ENCODE measurements at regions not wholly inside any gene's neighbourhood (a gene's known extent, or its start where the extent isn't known, plus 50 kb on each side); places are given as distances from the start of the nearest gene placed in this dataset.

DNA sequence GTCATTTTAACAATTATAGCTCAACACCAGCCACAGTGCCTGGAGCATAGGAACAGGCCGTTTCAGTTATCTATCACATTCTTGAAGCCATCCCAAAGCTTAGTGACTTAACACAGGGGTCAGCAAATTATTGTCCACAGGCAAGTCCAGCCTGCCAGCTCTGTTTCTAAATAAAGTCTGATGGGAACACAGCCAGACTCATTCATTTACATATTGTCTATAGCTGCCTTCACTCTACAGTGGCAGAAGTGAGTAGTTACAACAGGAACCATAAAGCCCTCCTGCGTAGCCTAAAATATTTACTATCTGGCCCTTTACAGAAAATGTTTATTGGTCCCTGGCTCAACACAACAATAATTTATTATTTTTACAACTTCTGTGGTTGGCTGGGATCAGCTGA, 407.5 kb upstream of the AUTS2 start:
- H3K4me2 ChIP-seq (ENCODE audit: low read length), result no peak overlapping the region
- no peak overlapping the region for H3K4me3 ChIP-seq (ENCODE audit: low read length)
- no peak overlapping the region for H3K9ac ChIP-seq (ENCODE audit: low read depth, low read length)
- peaks cover 5% of the 10 kb centered on the region for H3K9me3 ChIP-seq (replicated peaks; ENCODE audit: low read length)
- no peaks in the 10 kb centered on the region for H3K36me3 ChIP-seq (ENCODE audit: insufficient read depth, low read length)
- H3K27me3 ChIP-seq (ENCODE audit: control insufficient read depth, insufficient read depth, low read length), result no peaks in the 10 kb centered on the region
- H3K4me1 ChIP-seq (ENCODE audit: control insufficient read depth, insufficient read depth, low read length), result no peaks in the 10 kb centered on the region

DNA sequence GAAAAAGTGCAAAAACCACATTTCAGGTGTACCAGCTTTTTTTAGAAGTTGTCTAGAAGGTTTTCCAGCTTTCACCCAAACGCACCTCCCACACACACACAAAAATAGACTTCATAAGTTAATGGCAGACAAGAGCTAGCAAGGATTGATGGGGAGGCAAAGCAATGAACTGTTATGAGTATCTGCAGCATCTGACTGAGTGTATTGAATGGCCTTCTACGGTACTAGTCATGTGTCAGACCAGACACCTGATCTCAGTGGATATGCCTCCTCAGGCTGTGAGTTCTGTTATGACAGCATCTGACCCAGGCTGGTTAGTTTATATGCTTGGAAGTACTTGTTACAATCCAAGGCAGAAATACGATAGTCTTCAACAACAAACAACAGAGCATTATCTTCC, 406.1 kb upstream of the AUTS2 start:
- Histone ChIP-seq H3K9ac (ENCODE audit: low read depth, low read length) (no peak overlapping the region), H3K4me3 (ENCODE audit: low read length) (no peak overlapping the region), H3K27me3 (ENCODE audit: control insufficient read depth, insufficient read depth, low read length) (no peaks in the 10 kb centered on the region), H3K4me2 (ENCODE audit: low read length) (no peak overlapping the region), H3K4me1 (ENCODE audit: control insufficient read depth, insufficient read depth, low read length) (no peaks in the 10 kb centered on the region), H3K36me3 (ENCODE audit: insufficient read depth, low read length) (no peaks in the 10 kb centered on the region), H3K9me3 (replicated peaks; ENCODE audit: low read length) (peaks cover 3% of the 10 kb centered on the region)

DNA sequence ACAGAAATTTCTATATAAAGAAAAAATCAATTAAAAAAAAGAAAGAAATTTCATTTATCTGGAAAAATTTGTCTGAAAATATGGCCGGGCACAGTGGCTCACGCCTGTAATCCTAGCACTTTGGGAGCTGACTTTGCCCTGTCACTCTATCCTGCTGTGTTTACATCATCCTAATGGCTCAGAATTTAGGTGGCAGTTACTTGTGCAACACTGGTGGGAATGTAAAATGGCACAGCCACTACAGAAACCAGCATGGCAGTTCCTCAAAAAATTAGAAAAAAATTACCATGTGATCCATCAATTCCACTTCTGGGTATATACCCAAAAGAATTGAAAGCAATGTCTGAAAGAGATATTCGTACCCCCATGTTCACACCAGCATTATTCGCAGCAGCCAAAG, 405.2 kb upstream of the AUTS2 start:
- Histone ChIP-seq H3K36me3 (ENCODE audit: insufficient read depth, low read length) (no peaks in the 10 kb centered on the region), H3K4me2 (ENCODE audit: low read length) (no peak overlapping the region), H3K9me3 (replicated peaks; ENCODE audit: low read length) (peaks cover 3% of the 10 kb centered on the region), H3K4me1 (ENCODE audit: control insufficient read depth, insufficient read depth, low read length) (no peaks in the 10 kb centered on the region), H3K9ac (ENCODE audit: low read depth, low read length) (no peak overlapping the region), H3K4me3 (ENCODE audit: low read length) (no peak overlapping the region), H3K27me3 (ENCODE audit: control insufficient read depth, insufficient read depth, low read length) (no peaks in the 10 kb centered on the region)

DNA sequence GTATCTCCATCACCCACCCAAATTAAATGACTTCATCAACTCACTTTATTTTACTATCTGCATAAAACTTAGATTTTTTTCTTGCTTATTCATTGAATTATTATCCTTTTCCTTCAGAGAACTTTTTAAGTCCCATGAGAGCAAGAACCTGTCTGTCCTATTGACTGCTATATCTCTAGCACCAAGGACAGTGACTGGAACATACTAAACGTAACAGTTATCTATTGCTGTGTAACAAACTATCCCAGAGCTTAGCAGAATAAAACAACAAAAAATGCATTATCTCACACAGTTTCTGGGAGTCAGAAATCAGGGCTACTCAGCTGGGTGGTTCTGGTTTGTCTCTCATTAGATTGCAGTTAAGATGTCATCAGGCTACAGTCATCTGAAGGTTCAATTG, 401.7 kb upstream of the AUTS2 start:
- H3K4me3 ChIP-seq (ENCODE audit: low read length), result no peak overlapping the region

DNA sequence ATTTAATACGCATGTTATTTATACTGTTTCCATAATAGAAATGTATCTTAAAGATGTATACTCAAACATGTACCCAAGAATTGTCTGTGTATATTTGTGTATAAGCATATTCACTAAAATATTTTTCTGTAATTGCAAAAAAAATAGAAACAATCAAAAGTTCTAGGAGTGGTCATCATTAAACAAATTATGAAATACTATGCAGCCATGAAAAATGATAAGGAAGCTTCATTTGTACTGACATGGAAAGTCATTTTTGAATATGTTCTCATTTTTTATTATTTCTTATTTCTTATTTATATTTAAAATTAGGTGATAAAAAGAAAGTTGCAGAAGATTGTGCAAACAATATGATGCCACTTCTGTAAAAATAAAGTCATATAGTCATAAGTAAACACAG, 400.0 kb upstream of the AUTS2 start:
- Histone ChIP-seq H3K9me3 (replicated peaks; ENCODE audit: low read length) (peaks cover 11% of the 10 kb centered on the region), H3K4me2 (ENCODE audit: low read length) (no peak overlapping the region), H3K4me1 (ENCODE audit: control insufficient read depth, insufficient read depth, low read length) (no peaks in the 10 kb centered on the region), H3K9ac (ENCODE audit: low read depth, low read length) (no peak overlapping the region), H3K36me3 (ENCODE audit: insufficient read depth, low read length) (no peaks in the 10 kb centered on the region), H3K4me3 (ENCODE audit: low read length) (no peak overlapping the region), H3K27me3 (ENCODE audit: control insufficient read depth, insufficient read depth, low read length) (no peaks in the 10 kb centered on the region)

More for the DNA sequence above, 401.7 kb upstream of the AUTS2 start:
- H3K4me2 ChIP-seq (ENCODE audit: low read length), result no peak overlapping the region
- H3K9ac ChIP-seq (ENCODE audit: low read depth, low read length), result no peak overlapping the region
- H3K27me3 ChIP-seq (ENCODE audit: control insufficient read depth, insufficient read depth, low read length), result no peaks in the 10 kb centered on the region
- H3K4me1 ChIP-seq (ENCODE audit: control insufficient read depth, insufficient read depth, low read length), result no peaks in the 10 kb centered on the region
- H3K36me3 ChIP-seq (ENCODE audit: insufficient read depth, low read length), result no peaks in the 10 kb centered on the region
- peaks cover 11% of the 10 kb centered on the region for H3K9me3 ChIP-seq (replicated peaks; ENCODE audit: low read length)

DNA sequence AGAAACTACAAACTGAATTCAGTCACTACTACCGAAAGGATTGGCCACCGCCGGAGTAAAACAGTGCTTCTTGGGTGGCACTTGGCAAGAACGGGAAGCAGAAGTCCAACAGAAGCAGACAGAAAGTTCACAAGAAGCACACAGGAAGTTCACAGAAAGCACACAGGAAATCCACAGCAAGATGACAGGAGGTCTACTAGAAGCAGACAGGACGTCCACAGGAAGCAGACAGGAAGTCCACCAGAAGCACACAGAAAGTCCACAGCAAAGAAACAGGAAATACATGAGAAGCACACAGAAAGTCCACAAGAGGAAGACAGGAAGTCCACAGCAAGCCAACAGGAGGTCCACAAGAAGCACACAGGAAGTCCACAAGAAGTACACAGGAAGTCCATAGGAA, 399.2 kb upstream of the AUTS2 start:
- Histone ChIP-seq H3K4me2 (ENCODE audit: low read length) (no peak overlapping the region), H3K36me3 (ENCODE audit: insufficient read depth, low read length) (no peaks in the 10 kb centered on the region), H3K4me3 (ENCODE audit: low read length) (no peak overlapping the region), H3K4me1 (ENCODE audit: control insufficient read depth, insufficient read depth, low read length) (no peaks in the 10 kb centered on the region), H3K27me3 (ENCODE audit: control insufficient read depth, insufficient read depth, low read length) (no peaks in the 10 kb centered on the region), H3K9ac (ENCODE audit: low read depth, low read length) (no peak overlapping the region), H3K9me3 (replicated peaks; ENCODE audit: low read length) (peaks cover 11% of the 10 kb centered on the region)

DNA sequence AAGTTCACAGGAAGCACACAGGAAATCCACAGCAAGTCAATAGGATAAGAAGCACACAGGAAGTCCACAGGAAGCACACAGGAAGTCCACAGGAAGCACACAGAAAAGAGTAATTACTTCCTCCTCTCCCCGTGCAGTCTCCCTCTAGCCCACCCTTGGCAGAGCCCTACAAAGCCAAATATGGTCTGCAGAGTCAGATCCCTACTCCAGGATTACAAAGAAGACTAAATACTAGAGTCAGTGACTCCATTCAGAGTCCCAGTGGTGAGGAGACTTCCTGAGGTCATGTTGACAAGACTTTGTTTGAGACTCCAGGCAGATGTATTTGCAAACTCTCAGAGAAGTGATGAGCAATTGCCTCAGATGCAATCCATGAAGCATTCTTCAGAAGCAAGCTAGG, 398.6 kb upstream of the AUTS2 start:
- H3K36me3 ChIP-seq (ENCODE audit: insufficient read depth, low read length), result no peaks in the 10 kb centered on the region
- no peaks in the 10 kb centered on the region for H3K27me3 ChIP-seq (ENCODE audit: control insufficient read depth, insufficient read depth, low read length)
- H3K9me3 ChIP-seq (replicated peaks; ENCODE audit: low read length), result peaks cover 11% of the 10 kb centered on the region
- H3K9ac ChIP-seq (ENCODE audit: low read depth, low read length), result no peak overlapping the region
- H3K4me1 ChIP-seq (ENCODE audit: control insufficient read depth, insufficient read depth, low read length), result no peaks in the 10 kb centered on the region
- no peak overlapping the region for H3K4me3 ChIP-seq (ENCODE audit: low read length)
- no peak overlapping the region for H3K4me2 ChIP-seq (ENCODE audit: low read length)

DNA sequence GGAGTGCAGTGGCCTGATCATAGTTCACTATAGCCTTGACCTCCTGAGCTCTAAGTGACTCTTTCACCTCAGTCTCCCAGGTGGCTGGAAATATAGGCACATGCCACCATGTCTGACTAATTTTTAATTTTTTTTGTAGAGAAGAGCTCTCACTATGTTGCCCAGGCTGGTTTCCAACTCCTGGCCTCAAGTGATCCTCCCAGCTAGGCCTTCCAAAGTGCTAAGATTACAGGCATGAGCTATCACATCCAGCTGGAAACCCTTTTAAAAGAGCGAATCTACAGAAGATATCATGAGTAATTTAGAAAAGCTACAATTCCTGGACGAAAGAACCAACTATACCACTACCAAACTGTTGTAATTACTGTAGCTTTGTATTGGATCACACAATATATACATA, 394.4 kb upstream of the AUTS2 start:
- Histone ChIP-seq H3K4me1 (ENCODE audit: control insufficient read depth, insufficient read depth, low read length) (no peaks in the 10 kb centered on the region), H3K9me3 (replicated peaks; ENCODE audit: low read length) (peaks cover 11% of the 10 kb centered on the region), H3K9ac (ENCODE audit: low read depth, low read length) (no peak overlapping the region), H3K4me2 (ENCODE audit: low read length) (no peak overlapping the region), H3K36me3 (ENCODE audit: insufficient read depth, low read length) (no peaks in the 10 kb centered on the region), H3K27me3 (ENCODE audit: control insufficient read depth, insufficient read depth, low read length) (no peaks in the 10 kb centered on the region), H3K4me3 (ENCODE audit: low read length) (no peak overlapping the region)

DNA sequence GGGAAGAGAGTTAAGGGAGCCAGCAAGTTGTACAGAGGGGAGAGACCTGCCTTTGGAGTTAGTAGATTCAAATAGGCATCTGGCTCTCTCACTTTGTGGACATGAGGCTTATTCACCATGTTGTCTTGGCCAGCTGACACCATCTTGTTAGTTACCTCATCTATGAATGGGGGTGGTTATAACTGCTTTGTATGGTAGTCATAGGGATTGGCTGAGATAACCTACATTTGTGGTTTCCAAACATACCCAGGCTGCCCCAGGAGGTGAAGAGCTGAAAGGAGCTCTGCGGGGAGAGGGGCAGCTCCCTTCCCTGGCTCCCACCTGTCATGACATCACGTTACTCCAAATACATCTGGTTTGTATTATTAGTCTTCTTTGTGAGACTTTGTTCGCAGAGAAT, 393.3 kb upstream of the AUTS2 start:
- H3K27me3 ChIP-seq (ENCODE audit: control insufficient read depth, insufficient read depth, low read length), result no peaks in the 10 kb centered on the region

DNA sequence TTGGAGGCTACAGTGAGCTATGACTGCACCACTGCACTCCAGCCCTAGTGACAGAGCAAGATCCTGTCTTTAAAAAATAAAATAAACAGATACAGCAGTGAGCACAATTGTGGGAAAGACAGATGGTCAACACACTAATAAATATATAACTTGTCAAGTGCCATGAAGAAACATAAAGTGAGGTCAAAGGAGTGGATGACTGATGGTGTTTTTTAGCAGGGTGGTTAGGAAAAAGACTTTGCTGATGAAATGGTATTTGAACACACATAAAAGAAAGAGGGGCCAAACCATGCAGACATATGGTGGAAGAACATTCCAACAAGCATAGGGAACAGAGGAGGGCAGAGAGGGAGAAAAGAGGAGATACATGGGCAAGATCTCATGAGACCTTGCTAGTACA, 392.7 kb upstream of the AUTS2 start:
- H3K9me3 ChIP-seq (replicated peaks; ENCODE audit: low read length), result peaks cover 3% of the 10 kb centered on the region
- no peaks in the 10 kb centered on the region for H3K4me1 ChIP-seq (ENCODE audit: control insufficient read depth, insufficient read depth, low read length)

More for the DNA sequence above, 393.3 kb upstream of the AUTS2 start:
- H3K4me2 ChIP-seq (ENCODE audit: low read length), result no peak overlapping the region
- no peak overlapping the region for H3K9ac ChIP-seq (ENCODE audit: low read depth, low read length)
- no peaks in the 10 kb centered on the region for H3K36me3 ChIP-seq (ENCODE audit: insufficient read depth, low read length)
- H3K4me1 ChIP-seq (ENCODE audit: control insufficient read depth, insufficient read depth, low read length), result no peaks in the 10 kb centered on the region
- no peak overlapping the region for H3K4me3 ChIP-seq (ENCODE audit: low read length)
- peaks cover 3% of the 10 kb centered on the region for H3K9me3 ChIP-seq (replicated peaks; ENCODE audit: low read length)

DNA sequence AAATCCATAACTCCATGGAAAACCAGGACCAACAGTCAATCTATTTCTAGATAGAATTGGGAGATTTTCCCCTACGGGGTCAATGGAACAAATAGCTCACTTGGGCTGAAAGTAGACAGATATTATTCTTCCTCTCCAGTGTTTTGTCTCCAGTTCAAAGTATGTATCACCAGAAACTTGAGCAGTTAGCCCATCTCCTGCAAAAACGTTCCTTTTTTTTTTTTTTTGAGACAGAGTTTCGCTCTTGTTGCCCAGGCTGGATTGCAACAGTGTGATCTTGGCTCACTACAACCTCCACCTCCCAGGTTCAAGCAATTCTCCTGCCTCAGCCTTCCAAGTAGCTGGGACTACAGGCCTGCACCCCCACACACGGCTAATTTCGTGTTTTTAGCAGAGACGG, 390.0 kb upstream of the AUTS2 start:
- Histone ChIP-seq H3K27me3 (ENCODE audit: control insufficient read depth, insufficient read depth, low read length) (no peaks in the 10 kb centered on the region), H3K4me2 (ENCODE audit: low read length) (no peak overlapping the region), H3K4me1 (ENCODE audit: control insufficient read depth, insufficient read depth, low read length) (no peaks in the 10 kb centered on the region), H3K36me3 (ENCODE audit: insufficient read depth, low read length) (no peaks in the 10 kb centered on the region), H3K9ac (ENCODE audit: low read depth, low read length) (no peak overlapping the region), H3K4me3 (ENCODE audit: low read length) (no peak overlapping the region), H3K9me3 (replicated peaks; ENCODE audit: low read length) (peaks cover 3% of the 10 kb centered on the region)

More for the DNA sequence above, 392.7 kb upstream of the AUTS2 start:
- H3K36me3 ChIP-seq (ENCODE audit: insufficient read depth, low read length), result no peaks in the 10 kb centered on the region
- H3K27me3 ChIP-seq (ENCODE audit: control insufficient read depth, insufficient read depth, low read length), result no peaks in the 10 kb centered on the region
- no peak overlapping the region for H3K4me3 ChIP-seq (ENCODE audit: low read length)
- no peak overlapping the region for H3K9ac ChIP-seq (ENCODE audit: low read depth, low read length)
- no peak overlapping the region for H3K4me2 ChIP-seq (ENCODE audit: low read length)

DNA sequence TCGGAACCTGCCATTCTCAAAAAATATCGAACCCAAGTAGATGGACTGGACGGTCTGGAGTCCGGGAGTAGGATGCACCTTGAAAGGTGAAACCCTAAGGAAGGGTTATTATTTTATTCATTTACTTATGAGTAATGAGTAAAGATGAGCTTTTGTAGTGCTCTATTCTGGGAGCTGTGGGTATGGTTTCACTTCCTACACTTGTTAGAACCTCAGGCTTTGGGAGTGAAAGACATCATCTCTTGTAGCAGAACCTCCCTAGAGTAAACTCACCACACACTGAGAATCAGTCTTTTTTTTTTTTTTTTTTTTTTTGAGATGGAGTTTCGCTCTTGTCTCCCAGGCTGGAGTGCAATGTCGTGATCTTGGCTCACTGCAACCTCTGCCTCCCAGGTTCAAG, 389.4 kb upstream of the AUTS2 start:
- Histone ChIP-seq H3K27me3 (ENCODE audit: control insufficient read depth, insufficient read depth, low read length) (no peaks in the 10 kb centered on the region), H3K4me1 (ENCODE audit: control insufficient read depth, insufficient read depth, low read length) (no peaks in the 10 kb centered on the region), H3K9ac (ENCODE audit: low read depth, low read length) (no peak overlapping the region), H3K36me3 (ENCODE audit: insufficient read depth, low read length) (no peaks in the 10 kb centered on the region), H3K4me3 (ENCODE audit: low read length) (no peak overlapping the region), H3K9me3 (replicated peaks; ENCODE audit: low read length) (peaks cover 3% of the 10 kb centered on the region), H3K4me2 (ENCODE audit: low read length) (no peak overlapping the region)

Measured in skeletal muscle satellite cell (primary cell).